Epithelial cell of esophagus (primary cell): ENCODE measurements at regions not wholly inside any gene's neighbourhood (a gene's known extent, or its start where the extent isn't known, plus 50 kb on each side); places are given as distances from the start of the nearest gene placed in this dataset.
"Not testable (repeated sequence)": the region's sequence is repeated elsewhere in the genome, so short reads cannot be mapped to it uniquely, and the experiment has no call there.

ENCODE experiments used
- DNase-seq: peaks from one replicate; pipeline ENCODE4 v3.0.0; 2010; ENCODE audit warnings: low read depth
- H3K4me3 ChIP-seq: 2 replicates; pipeline ENCODE4 v1.5.1; 2011; ENCODE audit warnings: mild to moderate bottlenecking, low read length, control low read depth
- TF ChIP-seq, protein P1 (sequence below): IDR thresholded peaks from 2 replicates; pipeline ENCODE4 v1.5.1; 2011; ENCODE audit warnings: low read depth, mild to moderate bottlenecking, low read length, control low read depth, inconsistent platforms; ENCODE audit not compliant: insufficient read depth; ENCODE audit errors: missing control alignments

DNA sequence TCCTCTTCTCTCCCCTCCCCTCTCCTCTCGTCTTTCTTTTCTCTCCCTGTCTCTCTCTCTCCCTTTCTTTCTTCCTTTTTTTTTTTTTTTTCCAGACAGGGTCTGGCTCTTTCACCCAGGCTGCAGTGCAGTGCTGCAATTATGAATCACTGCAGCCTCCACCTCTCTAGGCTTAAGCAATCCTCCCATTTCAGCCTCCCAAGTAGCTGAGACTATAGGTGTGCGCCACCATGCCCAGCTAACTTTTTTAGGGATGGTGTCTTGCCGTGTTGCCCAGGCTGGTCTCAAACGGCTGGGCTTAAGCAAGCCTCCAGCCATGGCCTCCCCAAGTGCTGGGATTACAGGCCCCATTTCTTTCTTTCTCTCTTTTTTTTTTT is 59.9 kb upstream of the NCOA3 start:
- no peak for DNase-seq
- TF ChIP-seq, protein P1, sequence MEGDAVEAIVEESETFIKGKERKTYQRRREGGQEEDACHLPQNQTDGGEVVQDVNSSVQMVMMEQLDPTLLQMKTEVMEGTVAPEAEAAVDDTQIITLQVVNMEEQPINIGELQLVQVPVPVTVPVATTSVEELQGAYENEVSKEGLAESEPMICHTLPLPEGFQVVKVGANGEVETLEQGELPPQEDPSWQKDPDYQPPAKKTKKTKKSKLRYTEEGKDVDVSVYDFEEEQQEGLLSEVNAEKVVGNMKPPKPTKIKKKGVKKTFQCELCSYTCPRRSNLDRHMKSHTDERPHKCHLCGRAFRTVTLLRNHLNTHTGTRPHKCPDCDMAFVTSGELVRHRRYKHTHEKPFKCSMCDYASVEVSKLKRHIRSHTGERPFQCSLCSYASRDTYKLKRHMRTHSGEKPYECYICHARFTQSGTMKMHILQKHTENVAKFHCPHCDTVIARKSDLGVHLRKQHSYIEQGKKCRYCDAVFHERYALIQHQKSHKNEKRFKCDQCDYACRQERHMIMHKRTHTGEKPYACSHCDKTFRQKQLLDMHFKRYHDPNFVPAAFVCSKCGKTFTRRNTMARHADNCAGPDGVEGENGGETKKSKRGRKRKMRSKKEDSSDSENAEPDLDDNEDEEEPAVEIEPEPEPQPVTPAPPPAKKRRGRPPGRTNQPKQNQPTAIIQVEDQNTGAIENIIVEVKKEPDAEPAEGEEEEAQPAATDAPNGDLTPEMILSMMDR = no peak
- H3K4me3 ChIP-seq = no peak overlapping the region

DNA sequence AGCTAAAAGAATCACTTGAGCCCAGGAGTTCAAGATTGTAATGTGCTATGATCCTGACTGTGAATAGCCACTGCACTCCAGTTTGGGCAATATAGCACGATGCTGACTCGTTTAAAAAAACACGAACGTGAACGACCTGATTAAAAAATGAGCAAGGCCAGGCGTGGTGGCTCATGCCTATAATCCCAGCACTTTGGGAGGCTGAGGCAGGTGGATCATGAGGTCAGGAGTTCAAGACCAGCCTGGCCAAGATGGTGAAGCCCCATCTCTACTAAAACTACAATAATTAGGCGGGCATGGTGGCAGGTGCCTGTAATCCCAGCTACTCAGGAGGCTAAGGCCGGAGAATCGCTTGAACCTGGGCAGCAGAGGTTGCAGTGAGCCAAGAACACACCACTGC is 58.6 kb upstream of the NCOA3 start:
- not testable (repeated sequence) for DNase-seq, H3K4me3 ChIP-seq

DNA sequence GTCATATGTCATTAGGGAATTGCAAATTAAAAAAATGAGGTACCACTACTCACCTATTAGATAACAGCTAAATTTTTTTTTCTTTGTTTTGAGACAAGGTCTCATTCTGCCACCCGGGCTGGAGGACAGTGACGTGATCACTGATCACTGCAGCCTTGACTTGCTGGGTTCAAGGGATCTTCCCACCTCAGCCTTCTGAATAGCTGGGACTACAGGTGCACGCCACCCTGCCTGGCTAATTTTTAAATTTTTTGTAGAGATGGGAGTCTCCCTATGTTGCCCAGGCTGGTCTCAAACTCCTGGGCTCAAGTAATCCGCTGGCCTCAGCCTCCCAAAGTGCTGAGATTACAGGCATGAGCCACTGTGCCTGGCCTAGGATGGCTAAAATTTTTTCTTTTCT is 57.1 kb upstream of the NCOA3 start:
- TF ChIP-seq, protein P1 = no peak

DNA sequence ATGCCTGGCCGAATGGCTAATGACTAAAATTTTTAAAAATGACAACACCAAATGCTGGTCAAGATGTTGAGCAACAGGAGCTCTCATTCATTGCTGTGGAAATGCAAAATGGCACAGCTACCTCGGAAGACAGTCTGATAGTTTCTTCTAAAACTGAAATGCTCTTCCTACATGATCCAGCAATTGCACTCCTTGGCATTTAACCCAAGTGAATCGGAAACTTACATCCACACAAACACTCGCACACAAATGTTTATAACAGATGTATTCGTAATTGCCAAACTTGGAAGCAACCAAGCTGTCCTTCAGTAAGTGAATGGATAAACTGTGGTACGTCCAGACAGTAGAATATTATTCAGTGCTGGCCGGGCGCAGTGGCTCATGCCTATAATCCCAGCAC is 56.4 kb upstream of the NCOA3 start:
- H3K4me3 ChIP-seq = no peak overlapping the region
- TF ChIP-seq, protein P1 = no peak
- DNase-seq = no peak

More for the DNA sequence above, 57.1 kb upstream of the NCOA3 start:
- no peak overlapping the region for H3K4me3 ChIP-seq
- no peak for DNase-seq

DNA sequence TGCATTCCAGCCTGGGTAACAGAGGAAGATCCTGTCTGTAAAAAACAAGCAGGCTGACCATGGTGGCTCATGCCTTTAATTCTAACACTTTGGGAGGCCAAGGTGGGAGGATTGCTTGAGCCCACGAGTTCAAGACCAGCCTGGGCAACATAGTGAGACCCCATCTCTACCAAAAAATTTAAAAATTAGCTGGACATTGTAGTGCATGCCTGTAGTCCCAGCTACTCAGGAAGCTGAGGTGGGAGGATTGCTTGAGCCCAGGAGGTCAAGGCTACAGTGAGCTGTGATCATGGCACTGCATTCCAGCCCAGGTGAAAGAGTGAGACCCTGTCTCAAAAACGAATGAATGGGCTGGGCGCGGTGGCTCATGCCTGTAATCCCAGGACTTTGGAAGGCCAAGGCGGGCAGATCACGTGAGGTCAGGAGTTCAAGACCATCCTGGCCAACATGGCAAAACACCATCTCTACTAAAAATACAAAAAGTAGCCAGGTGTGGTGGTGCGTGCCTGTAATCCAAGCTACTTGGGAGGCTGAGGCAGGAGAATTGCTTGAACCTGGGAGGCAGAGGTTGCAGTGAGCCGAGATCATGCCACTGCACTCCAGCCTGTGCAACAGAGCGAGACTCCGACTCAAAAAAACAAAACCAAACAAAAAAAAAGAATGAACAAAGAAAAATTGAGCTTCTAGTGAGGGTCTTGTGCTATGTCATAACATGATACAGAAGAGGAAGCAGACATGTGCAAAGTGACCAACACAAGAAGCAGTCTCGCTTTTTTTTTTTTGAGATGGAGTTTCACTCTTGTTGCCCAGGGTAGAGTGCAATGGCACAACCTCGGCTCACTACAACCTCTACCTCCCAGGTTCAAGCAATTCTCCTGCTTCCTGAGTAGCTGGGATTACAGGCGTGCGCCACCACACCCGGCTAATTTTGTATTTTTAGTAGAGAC is 54.1 kb upstream of the NCOA3 start:
- H3K4me3 ChIP-seq, DNase-seq: not testable (repeated sequence)

DNA sequence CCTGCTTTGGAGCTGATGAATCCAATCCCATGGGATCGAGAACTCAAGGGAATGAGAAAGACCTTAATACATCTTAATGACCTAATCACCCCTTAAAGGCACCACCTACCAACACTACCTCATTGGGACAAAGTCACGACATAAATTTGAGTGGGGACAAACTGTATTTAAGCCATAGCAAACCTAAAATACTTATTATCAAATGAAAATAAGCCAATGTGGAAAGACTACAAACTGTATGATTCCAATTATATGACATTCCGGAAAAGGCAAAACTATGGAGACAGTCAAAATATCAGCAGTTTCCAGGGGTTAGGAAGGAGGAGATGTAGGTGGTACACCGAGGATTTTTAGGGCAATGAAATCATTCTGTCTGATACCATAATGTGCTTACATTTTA is 53.3 kb upstream of the NCOA3 start:
- TF ChIP-seq, protein P1 = no peak
- DNase-seq = no peak
- H3K4me3 ChIP-seq = no peak overlapping the region

DNA sequence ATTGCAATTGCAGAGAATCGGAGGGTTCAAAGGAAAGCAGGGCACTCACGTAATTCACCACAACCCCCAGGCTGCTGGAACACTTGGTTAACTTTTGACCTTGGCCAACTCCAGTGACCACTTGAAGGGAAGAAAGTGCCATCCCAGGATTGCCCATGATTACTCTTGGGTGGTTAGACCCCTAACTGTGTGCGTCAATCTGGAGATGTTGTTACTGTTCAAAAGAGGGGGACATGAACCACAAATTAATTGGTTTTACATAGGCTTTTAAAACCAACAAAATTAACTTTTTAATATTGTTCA is 50.1 kb upstream of the NCOA3 start:
- DNase-seq = no peak
- no peak overlapping the region for H3K4me3 ChIP-seq
- TF ChIP-seq, protein P1 = no peak
